RWPE2 (cell line): ENCODE measurements at regions not wholly inside any gene's neighbourhood (a gene's known extent, or its start where the extent isn't known, plus 50 kb on each side); places are given as distances from the start of the nearest gene placed in this dataset.

Experiments
- ATAC-seq: fragments of 200-7000 bp; cut with Tn5 transposase; 3 replicates; pipeline ENCODE4 v1.9.1; 2021; ENCODE audit warnings: low read depth
- DNase-seq: peaks from one replicate; pipeline ENCODE4 v3.0.0-alpha.2; 2020; ENCODE audit warnings: low spot score
- H3K27ac ChIP-seq: fragments of 450-650 bp; 2 replicates; pipeline ENCODE4 v1.5.1; 2017; ENCODE audit warnings: mild to moderate bottlenecking; ENCODE audit not compliant: poor library complexity, severe bottlenecking
- H3K27me3 ChIP-seq: fragments of 250-450 bp; sonication (Bioruptor Pico); 2 replicates; pipeline ENCODE4 v1.5.1; 2021; ENCODE audit warnings: mild to moderate bottlenecking, moderate library complexity; ENCODE audit not compliant: insufficient read depth, poor library complexity, severe bottlenecking
- H3K36me3 ChIP-seq: fragments of 250-450 bp; sonication (Bioruptor Pico); 2 replicates; pipeline ENCODE4 v1.5.1; 2020; ENCODE audit warnings: low read depth, mild to moderate bottlenecking, moderate library complexity
- H3K4me1 ChIP-seq: fragments of 250-450 bp; sonication (Bioruptor Pico); 2 replicates; pipeline ENCODE4 v1.5.1; 2021; ENCODE audit warnings: mild to moderate bottlenecking, moderate library complexity; ENCODE audit not compliant: insufficient read depth, poor library complexity, severe bottlenecking
- H3K4me3 ChIP-seq: fragments of 250-450 bp; sonication (Bioruptor Pico); 2 replicates; pipeline ENCODE4 v1.5.1; 2021; ENCODE audit warnings: mild to moderate bottlenecking, moderate library complexity; ENCODE audit not compliant: severe bottlenecking
- H3K9me3 ChIP-seq: fragments of 250-450 bp; sonication (Bioruptor Pico); 2 replicates; pipeline ENCODE4 v1.5.1; 2021; ENCODE audit warnings: mild to moderate bottlenecking, moderate library complexity; ENCODE audit not compliant: severe bottlenecking
- TF ChIP-seq, protein P1 (sequence below): fragments of 450-650 bp; IDR thresholded peaks from one replicate; pipeline ENCODE4 v1.5.1; 2017; ENCODE audit warnings: mild to moderate bottlenecking, moderate library complexity; ENCODE audit not compliant: poor library complexity, severe bottlenecking

DNA sequence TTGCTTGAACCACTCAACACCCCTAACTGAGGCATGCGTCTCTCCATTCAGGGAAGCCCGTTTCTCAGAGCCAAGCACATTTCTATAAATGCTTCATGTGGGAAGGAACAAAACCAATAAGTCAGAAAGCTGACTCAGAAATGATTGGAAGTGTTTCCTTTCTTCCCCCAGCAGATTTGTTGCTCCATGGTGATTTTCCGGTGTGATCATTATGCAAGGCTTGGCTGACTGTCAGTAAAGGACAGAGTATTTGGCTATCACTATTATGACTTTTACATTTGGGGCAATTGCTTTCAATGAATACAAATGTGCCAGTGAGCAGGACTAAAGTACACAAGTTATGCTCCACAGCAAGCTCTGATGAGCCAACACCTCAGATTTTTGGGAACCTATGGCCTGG, 53.3 kb upstream of the ZC3H11B start:
- no peak for ATAC-seq
- no peak overlapping the region for H3K27ac ChIP-seq
- no peak for DNase-seq

DNA sequence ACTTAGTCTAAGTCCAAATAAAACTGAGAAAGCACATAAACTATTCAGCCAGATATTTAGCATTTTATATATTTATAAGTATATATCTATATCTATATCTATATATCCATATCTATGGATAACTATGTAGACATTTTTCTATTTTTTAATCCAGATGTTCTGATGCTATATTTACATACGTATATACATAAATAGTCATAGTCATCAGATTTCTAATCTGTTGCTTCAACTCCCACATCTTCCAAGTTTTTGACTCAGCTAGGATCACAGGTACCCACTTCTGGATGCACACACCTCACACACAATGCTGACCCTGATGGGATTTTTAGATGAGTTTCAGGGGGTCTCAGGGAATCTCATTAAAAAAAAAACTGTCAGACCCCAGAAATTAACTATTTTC, 52.2 kb upstream of the ZC3H11B start:
- no peak for DNase-seq
- H3K27ac ChIP-seq = no peak overlapping the region
- TF ChIP-seq, protein P1, sequence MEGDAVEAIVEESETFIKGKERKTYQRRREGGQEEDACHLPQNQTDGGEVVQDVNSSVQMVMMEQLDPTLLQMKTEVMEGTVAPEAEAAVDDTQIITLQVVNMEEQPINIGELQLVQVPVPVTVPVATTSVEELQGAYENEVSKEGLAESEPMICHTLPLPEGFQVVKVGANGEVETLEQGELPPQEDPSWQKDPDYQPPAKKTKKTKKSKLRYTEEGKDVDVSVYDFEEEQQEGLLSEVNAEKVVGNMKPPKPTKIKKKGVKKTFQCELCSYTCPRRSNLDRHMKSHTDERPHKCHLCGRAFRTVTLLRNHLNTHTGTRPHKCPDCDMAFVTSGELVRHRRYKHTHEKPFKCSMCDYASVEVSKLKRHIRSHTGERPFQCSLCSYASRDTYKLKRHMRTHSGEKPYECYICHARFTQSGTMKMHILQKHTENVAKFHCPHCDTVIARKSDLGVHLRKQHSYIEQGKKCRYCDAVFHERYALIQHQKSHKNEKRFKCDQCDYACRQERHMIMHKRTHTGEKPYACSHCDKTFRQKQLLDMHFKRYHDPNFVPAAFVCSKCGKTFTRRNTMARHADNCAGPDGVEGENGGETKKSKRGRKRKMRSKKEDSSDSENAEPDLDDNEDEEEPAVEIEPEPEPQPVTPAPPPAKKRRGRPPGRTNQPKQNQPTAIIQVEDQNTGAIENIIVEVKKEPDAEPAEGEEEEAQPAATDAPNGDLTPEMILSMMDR = no peak
- H3K4me1 ChIP-seq = no peaks in the 10 kb centered on the region
- H3K27me3 ChIP-seq = no peaks in the 10 kb centered on the region
- H3K36me3 ChIP-seq = no peaks in the 10 kb centered on the region
- no peak for ATAC-seq
- H3K9me3 ChIP-seq = no peaks in the 10 kb centered on the region
- no peak overlapping the region for H3K4me3 ChIP-seq

More for the DNA sequence above, 53.3 kb upstream of the ZC3H11B start:
- Histone ChIP-seq H3K36me3 (no peaks in the 10 kb centered on the region), H3K27me3 (no peaks in the 10 kb centered on the region), H3K4me1 (no peaks in the 10 kb centered on the region), H3K4me3 (no peak overlapping the region), H3K9me3 (no peaks in the 10 kb centered on the region)
- TF ChIP-seq, protein P1 = no peak

DNA sequence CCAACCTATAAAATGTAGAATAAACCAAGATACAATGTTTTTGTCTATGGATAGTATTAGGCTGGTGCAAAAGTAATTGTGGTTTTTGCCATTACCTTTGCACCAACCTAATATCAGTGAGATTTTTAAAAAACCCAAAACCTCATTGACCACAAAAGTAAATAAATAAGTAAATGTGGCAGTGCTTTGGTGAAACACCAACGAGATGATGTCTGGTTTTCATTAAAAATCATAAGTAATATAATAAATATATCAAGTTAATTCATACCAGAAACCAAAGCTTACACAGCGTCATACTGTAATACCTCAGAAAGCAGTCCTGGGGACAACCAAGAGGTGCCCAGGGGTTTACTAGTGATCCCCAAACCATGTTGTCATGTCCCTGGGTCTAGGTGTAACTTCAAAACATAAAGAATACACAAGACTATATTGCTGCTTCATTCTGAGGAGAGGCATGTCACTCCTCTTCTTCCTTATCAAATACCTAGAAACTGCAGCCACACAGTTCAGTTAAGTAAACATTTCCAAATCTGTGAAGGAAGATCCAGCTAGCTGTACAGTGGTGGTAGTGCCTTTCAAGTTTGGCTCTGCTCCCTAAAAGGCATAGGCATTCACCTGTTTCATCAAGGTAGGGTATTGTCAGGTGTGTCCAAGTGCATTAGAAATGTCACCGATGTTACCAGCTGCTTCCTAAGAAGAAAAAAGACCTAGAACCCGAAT, 51.6 kb upstream of the ZC3H11B start:
- H3K36me3 ChIP-seq = no peaks in the 10 kb centered on the region
- no peak overlapping the region for H3K27ac ChIP-seq
- TF ChIP-seq, protein P1 = no peak
- DNase-seq (no peak), ATAC-seq (no peak)
- no peaks in the 10 kb centered on the region for H3K4me1 ChIP-seq
- no peaks in the 10 kb centered on the region for H3K9me3 ChIP-seq
- H3K4me3 ChIP-seq = no peak overlapping the region
- H3K27me3 ChIP-seq = no peaks in the 10 kb centered on the region
